HEK293 (cell line): ENCODE measurements at regions not wholly inside any gene's neighbourhood (a gene's known extent, or its start where the extent isn't known, plus 50 kb on each side); places are given as distances from the start of the nearest gene placed in this dataset.

Experiments used
- CTCF ChIA-PET: fragments of 350-600 bp; formaldehyde crosslinking; extraction: SDS; loops from one replicate; lab custom pipeline; 2021; ENCODE audit warnings: antibody characterized with exemption; lab: Yijun Ruan, JAX
- POLR2A ChIA-PET: fragments of 300-600 bp; formaldehyde crosslinking; extraction: SDS; loops from one replicate; lab custom pipeline; 2020; ENCODE audit warnings: antibody characterized with exemption, inconsistent platforms; lab: Yijun Ruan, JAX
- H3K27ac ChIP-seq: fragments of 200-500 bp; sonication (Bioruptor generic); 2 replicates; pipeline ENCODE4 v1.5.1; 2014; ENCODE audit warnings: low read depth, low read length, control low read depth, inconsistent platforms; ENCODE audit errors: extremely low read depth
- H3K36me3 ChIP-seq, 2 experiments: fragments of 200-500 bp in 1 of 2; sonication (Bioruptor generic) in 1 of 2; 1 replicate in 1 of 2; 2 replicates in 1 of 2; pipeline ENCODE4 v1.5.1; 2014 to 2017; ENCODE audit warnings: inconsistent platforms in 2 of 2, low read length in 2 of 2; ENCODE audit not compliant: control insufficient read depth in 2 of 2, insufficient read depth in 1 of 2
- H3K4me1 ChIP-seq: fragments of 200-500 bp; sonication (Bioruptor generic); 2 replicates; pipeline ENCODE4 v1.5.1; 2014; ENCODE audit warnings: mild to moderate bottlenecking, low read length, inconsistent platforms; ENCODE audit not compliant: control insufficient read depth, insufficient read depth
- H3K4me3 ChIP-seq: 2 replicates; pipeline ENCODE4 v1.5.1; 2011; ENCODE audit warnings: low read depth, mild to moderate bottlenecking, control low read depth, low read length, moderate library complexity
- H3K9me3 ChIP-seq: fragments of 200-500 bp; sonication (Bioruptor generic); 2 replicates; pipeline ENCODE4 v1.5.1; 2014; ENCODE audit warnings: low read depth, low read length, inconsistent platforms; ENCODE audit not compliant: control insufficient read depth, insufficient read depth
- FEZF1 ChIP-seq: fragments of 450-650 bp; formaldehyde crosslinking; IDR thresholded peaks from 2 replicates; pipeline ENCODE4 v1.5.1; 2016; ENCODE audit warnings: missing biosample characterization, missing genetic modification characterization
- INSM2 ChIP-seq: fragments of 450-650 bp; formaldehyde crosslinking; IDR thresholded peaks from 2 replicates; pipeline ENCODE4 v1.5.1; 2016; ENCODE audit warnings: missing biosample characterization, missing genetic modification characterization
- KLF10 ChIP-seq: fragments of 450-650 bp; IDR thresholded peaks from 2 replicates; pipeline ENCODE4 v1.5.1; 2018; ENCODE audit warnings: missing biosample characterization, mild to moderate bottlenecking, missing genetic modification characterization
- PRDM6 ChIP-seq: fragments of 450-650 bp; formaldehyde crosslinking; IDR thresholded peaks from 2 replicates; pipeline ENCODE4 v1.5.1; 2017; ENCODE audit warnings: missing biosample characterization, missing genetic modification characterization
- REPIN1 ChIP-seq: fragments of 450-650 bp; formaldehyde crosslinking; IDR thresholded peaks from 2 replicates; pipeline ENCODE4 v1.5.1; 2017; ENCODE audit warnings: missing biosample characterization, missing genetic modification characterization, low read depth
- SP7 ChIP-seq: fragments of 450-650 bp; formaldehyde crosslinking; IDR thresholded peaks from 2 replicates; pipeline ENCODE4 v1.5.1; 2016; ENCODE audit warnings: missing biosample characterization, missing genetic modification characterization
- TRIM28 ChIP-seq: IDR thresholded peaks from 2 replicates; pipeline ENCODE4 v1.6.1; 2011; ENCODE audit warnings: low read length, control low read depth, borderline replicate concordance
- ZBTB44 ChIP-seq: fragments of 450-650 bp; IDR thresholded peaks from 2 replicates; pipeline ENCODE4 v1.5.1; 2018; ENCODE audit warnings: missing biosample characterization, mild to moderate bottlenecking, missing genetic modification characterization
- ZBTB48 ChIP-seq: fragments of 450-650 bp; formaldehyde crosslinking; IDR thresholded peaks from 2 replicates; pipeline ENCODE4 v1.5.1; 2016; ENCODE audit warnings: missing biosample characterization, missing genetic modification characterization
- ZNF10 ChIP-seq: fragments of 450-650 bp; formaldehyde crosslinking; IDR thresholded peaks from 2 replicates; pipeline ENCODE4 v1.5.1; 2017; ENCODE audit warnings: missing biosample characterization, missing genetic modification characterization
- ZNF16 ChIP-seq: fragments of 450-650 bp; formaldehyde crosslinking; IDR thresholded peaks from 2 replicates; pipeline ENCODE4 v1.5.1; 2016; ENCODE audit warnings: low read depth, missing biosample characterization, missing genetic modification characterization
- ZNF292 ChIP-seq: fragments of 450-650 bp; formaldehyde crosslinking; IDR thresholded peaks from 2 replicates; pipeline ENCODE4 v1.5.1; 2016; ENCODE audit warnings: low read depth, missing biosample characterization, missing genetic modification characterization, borderline replicate concordance
- ZNF335 ChIP-seq: fragments of 450-650 bp; formaldehyde crosslinking; conservative IDR thresholded peaks from 2 replicates; pipeline ENCODE4 v1.5.1; 2016; ENCODE audit warnings: missing biosample characterization, missing genetic modification characterization
- ZNF341 ChIP-seq: fragments of 450-650 bp; formaldehyde crosslinking; IDR thresholded peaks from 2 replicates; pipeline ENCODE4; 2016; ENCODE audit warnings: low read depth, missing biosample characterization, missing genetic modification characterization
- ZNF529 ChIP-seq: fragments of 450-650 bp; formaldehyde crosslinking; IDR thresholded peaks from 2 replicates; pipeline ENCODE4 v1.5.1; 2017; ENCODE audit warnings: missing genetic modification characterization, missing biosample characterization; ENCODE audit not compliant: insufficient replicate concordance
- ZNF561 ChIP-seq: fragments of 450-650 bp; IDR thresholded peaks from 2 replicates; pipeline ENCODE4 v1.5.1; 2018; ENCODE audit warnings: missing biosample characterization, missing genetic modification characterization, borderline replicate concordance
- ZNF677 ChIP-seq: fragments of 450-650 bp; IDR thresholded peaks from 2 replicates; pipeline ENCODE4 v1.5.0; 2018; ENCODE audit warnings: missing biosample characterization, mild to moderate bottlenecking, missing genetic modification characterization, moderate library complexity
- ZNF791 ChIP-seq: fragments of 450-650 bp; formaldehyde crosslinking; IDR thresholded peaks from 2 replicates; pipeline ENCODE4 v1.5.1; 2016; ENCODE audit warnings: missing biosample characterization, missing genetic modification characterization
- ZNF792 ChIP-seq: fragments of 450-650 bp; formaldehyde crosslinking; IDR thresholded peaks from 2 replicates; pipeline ENCODE4 v1.5.1; 2016; ENCODE audit warnings: missing biosample characterization, missing genetic modification characterization
- ZSCAN18 ChIP-seq: fragments of 450-650 bp; formaldehyde crosslinking; IDR thresholded peaks from 2 replicates; pipeline ENCODE4 v1.5.1; 2016; ENCODE audit warnings: missing biosample characterization, missing genetic modification characterization
- ZSCAN30 ChIP-seq: fragments of 450-650 bp; IDR thresholded peaks from 2 replicates; pipeline ENCODE4 v1.5.1; 2018; ENCODE audit warnings: missing biosample characterization, mild to moderate bottlenecking, missing genetic modification characterization, moderate library complexity

- Histone ChIP-seq H3K27ac (peak overlapping the region; percentile 59; the same call in 1 of the 2 replicates), H3K4me1 (peaks cover 20% of the 10 kb centered on the region), H3K9me3 (no peaks in the 10 kb centered on the region)
- CTCF ChIA-PET: interaction anchor here (0.7 to 0.9 kb wide), 3 partner anchors 12 to 787 kb away, joined by 3 to 6 read pairs (median 3); no protein-coding TSS in a partner anchor
- POLR2A ChIA-PET: no interaction called here
- TF ChIP-seq SP7 (tag by site-specific recombination) (peak; percentile 64; the same call in 1 of the 2 replicates), ZNF335 (tag by site-specific recombination) (0 out of 2 replicates have a peak, but pooled peaks have one; percentile 7), ZNF561 (tag by site-specific recombination) (no peak), ZSCAN30 (no peak), ZNF341 (no peak), ZNF791 (tag by site-specific recombination) (no peak), ZBTB44 (tag by site-specific recombination) (peak; percentile 21; the same call in 1 of the 2 replicates), FEZF1 (tag by site-specific recombination) (peak; percentile 77), PRDM6 (peak; percentile 72)
- TF ChIP-seq, all 188 proteins: peak for 5
- Histone ChIP-seq H3K36me3 (no peaks in the 10 kb centered on the region), H3K4me3 (no peak overlapping the region)
These were observed 134.5 kb downstream of the MEX3B start for GRCh38 chr15:81911022-81911971.

- H3K4me3 ChIP-seq: no peak overlapping the region
- POLR2A ChIA-PET: no interaction called here
- H3K27ac ChIP-seq: peak overlapping the region; percentile 59
- CTCF ChIA-PET: interaction anchor here (0.7 kb wide), 3 partner anchors 70 to 342 kb away, joined by 3 read pairs; no protein-coding TSS in a partner anchor
- peaks cover 20% of the 10 kb centered on the region for H3K4me1 ChIP-seq
- no peaks in the 10 kb centered on the region for H3K9me3 ChIP-seq
- no peak for TF ChIP-seq PRDM6
- peak; percentile 40 for TF ChIP-seq ZNF335 (tag by site-specific recombination)
- TF ChIP-seq ZNF792 (tag by site-specific recombination): no peak
- TF ChIP-seq ZNF677: no peak
- no peak for TF ChIP-seq ZNF10
- no peak for TF ChIP-seq ZNF529 (tag by site-specific recombination)
- H3K36me3 ChIP-seq: no peaks in the 10 kb centered on the region
These were observed 135.3 kb downstream of the MEX3B start for GRCh38 chr15:81910355-81911021.

GRCh38 chr15:81909011-81909358, 136.8 kb downstream of the MEX3B start:
- 0 out of 2 replicates have a peak overlapping the region, but pooled peaks have one; percentile 59 for H3K27ac ChIP-seq
- no peaks in the 10 kb centered on the region for H3K9me3 ChIP-seq
- no peak overlapping the region for H3K4me3 ChIP-seq
- H3K36me3 ChIP-seq: no peaks in the 10 kb centered on the region
- CTCF ChIA-PET: no interaction called here
- H3K4me1 ChIP-seq: peaks cover 20% of the 10 kb centered on the region
- POLR2A ChIA-PET: no interaction called here
- TF ChIP-seq REPIN1: no peak
- no peak for TF ChIP-seq ZNF16 (tag by site-specific recombination)
- no peak for TF ChIP-seq ZNF292
- no peak for TF ChIP-seq TRIM28
- no peak for TF ChIP-seq ZBTB48 (tag by site-specific recombination)
- no peak for TF ChIP-seq INSM2 (tag by site-specific recombination)
- TF ChIP-seq ZSCAN18 (tag by site-specific recombination): no peak
- TF ChIP-seq KLF10 (tag by site-specific recombination): no peak
